ENCODE measurements at regions not wholly inside any gene's neighbourhood (a gene's known extent, or its start where the extent isn't known, plus 50 kb on each side); places are given as distances from the start of the nearest gene placed in this dataset.

DNA sequence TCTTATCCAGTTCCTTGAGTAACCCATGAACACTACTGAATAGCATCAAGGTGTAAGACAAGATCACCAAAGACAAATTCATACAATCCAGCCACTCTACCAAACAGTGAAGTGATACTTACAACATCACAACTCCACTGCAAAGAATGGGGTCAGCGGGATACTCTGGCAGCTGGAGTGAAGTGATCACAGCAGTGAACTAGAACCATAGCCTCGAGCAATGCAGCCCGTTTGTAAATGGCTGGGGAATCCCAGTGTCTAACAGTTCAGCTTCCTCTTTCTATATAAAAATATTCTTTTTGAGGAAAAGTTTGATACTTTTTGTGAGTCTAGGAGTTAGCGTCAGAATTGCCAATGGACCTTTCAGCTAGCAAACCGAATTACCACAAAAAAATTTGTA, 515.2 kb downstream of the ZNF608 start:
- Histone ChIP-seq H3K4me1 (no peaks in the 10 kb centered on the region), H3K9me3 (no peaks in the 10 kb centered on the region), H3K4me3 (no peak overlapping the region), H3K27me3 (no peaks in the 10 kb centered on the region), H3K36me3 (no peaks in the 10 kb centered on the region), H3K27ac (no peak overlapping the region)
- DNase-seq (ENCODE audit: low spot score in 2 of 2) = no peak
- WGBS = 80% methylated on average over 5 of the region's 5 CpGs
- TF ChIP-seq POLR2AphosphoS5 (IDR thresholded peaks at IDR 0.05) (no peak), CTCF (IDR thresholded peaks at IDR 0.05) (no peak), EP300 (IDR thresholded peaks at IDR 0.05) (no peak), POLR2A (IDR thresholded peaks at IDR 0.05) (no peak)

- WGBS = 85% methylated on average over 7 of the region's 7 CpGs
- no peaks in the 10 kb centered on the region for H3K36me3 ChIP-seq
- no peaks in the 10 kb centered on the region for H3K4me1 ChIP-seq
- H3K27me3 ChIP-seq = no peaks in the 10 kb centered on the region
- H3K9me3 ChIP-seq = no peaks in the 10 kb centered on the region
- no peak overlapping the region for H3K27ac ChIP-seq
- H3K4me3 ChIP-seq = no peak overlapping the region
- TF ChIP-seq POLR2A (IDR thresholded peaks at IDR 0.05) (no peak), CTCF (IDR thresholded peaks at IDR 0.05) (no peak), POLR2AphosphoS5 (IDR thresholded peaks at IDR 0.05) (no peak), EP300 (IDR thresholded peaks at IDR 0.05) (no peak)
- no peak for DNase-seq (ENCODE audit: low spot score in 2 of 2)
Observed at GRCh38 chr5:124230456-124230855, 516.0 kb downstream of the ZNF608 start.

DNA sequence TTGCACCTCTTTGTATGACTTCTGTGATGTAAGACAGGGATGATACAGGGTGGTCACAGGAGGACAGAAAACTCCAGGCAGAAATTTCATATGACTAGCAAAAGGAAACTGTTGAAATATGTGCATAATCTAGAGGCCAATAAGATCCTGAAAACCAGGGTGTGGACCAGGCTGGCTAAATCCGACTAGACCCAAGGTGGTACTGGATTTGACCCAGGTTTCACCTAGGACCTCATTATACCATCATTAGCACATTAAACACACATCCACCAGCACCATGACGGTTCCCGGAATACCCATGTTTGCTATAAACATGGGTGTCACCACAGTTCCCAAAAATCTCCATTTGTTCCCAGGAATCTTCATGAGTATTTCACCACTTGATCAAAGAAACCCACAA, 517.1 kb downstream of the ZNF608 start:
- Histone ChIP-seq H3K9me3 (no peaks in the 10 kb centered on the region), H3K36me3 (no peaks in the 10 kb centered on the region), H3K27ac (no peak overlapping the region), H3K4me3 (no peak overlapping the region), H3K27me3 (no peaks in the 10 kb centered on the region), H3K4me1 (no peaks in the 10 kb centered on the region)
- WGBS = 94% methylated on average over 3 of the region's 3 CpGs
- DNase-seq (ENCODE audit: low spot score in 2 of 2) = no peak
- TF ChIP-seq EP300 (IDR thresholded peaks at IDR 0.05) = no peak
- no peak for TF ChIP-seq CTCF (IDR thresholded peaks at IDR 0.05)
- no peak for TF ChIP-seq POLR2A (IDR thresholded peaks at IDR 0.05)
- TF ChIP-seq POLR2AphosphoS5 (IDR thresholded peaks at IDR 0.05) = no peak

- H3K4me1 ChIP-seq = no peaks in the 10 kb centered on the region
- H3K4me3 ChIP-seq = no peak overlapping the region
- H3K9me3 ChIP-seq = no peaks in the 10 kb centered on the region
- H3K36me3 ChIP-seq = no peaks in the 10 kb centered on the region
- TF ChIP-seq POLR2A (IDR thresholded peaks at IDR 0.05) = no peak
- TF ChIP-seq EP300 (IDR thresholded peaks at IDR 0.05) = no peak
- TF ChIP-seq CTCF (IDR thresholded peaks at IDR 0.05) = no peak
- TF ChIP-seq POLR2AphosphoS5 (IDR thresholded peaks at IDR 0.05) = no peak
- no peak overlapping the region for H3K27ac ChIP-seq
- no peaks in the 10 kb centered on the region for H3K27me3 ChIP-seq
- no peak for DNase-seq (ENCODE audit: low spot score in 2 of 2)
Observed at GRCh38 chr5:124227914-124228313, 518.5 kb downstream of the ZNF608 start.

DNA sequence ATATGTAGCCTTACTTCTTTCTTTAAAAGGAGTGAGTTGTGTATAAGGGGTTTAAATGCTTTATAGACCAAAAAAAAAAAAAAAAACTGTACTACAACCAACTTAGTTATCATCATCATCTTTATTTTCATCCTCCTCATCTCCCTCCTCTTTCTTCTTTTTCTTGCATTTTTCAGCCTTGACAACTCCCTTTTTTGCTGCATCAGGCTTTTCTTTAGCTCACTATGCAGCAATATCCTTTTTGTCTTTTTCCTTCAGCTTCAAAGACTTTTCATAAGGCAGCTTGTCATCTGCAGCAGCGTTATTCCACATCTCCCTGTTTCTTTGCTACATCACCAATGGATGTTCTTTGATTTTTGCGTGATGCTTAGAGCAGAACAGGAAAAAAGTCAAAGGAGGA, 526.0 kb downstream of the ZNF608 start:
- Histone ChIP-seq H3K4me3 (no peak overlapping the region), H3K27me3 (no peaks in the 10 kb centered on the region), H3K9me3 (no peaks in the 10 kb centered on the region), H3K36me3 (no peaks in the 10 kb centered on the region), H3K4me1 (no peaks in the 10 kb centered on the region), H3K27ac (no peak overlapping the region)
- WGBS = 65% methylated on average over 2 of the region's 2 CpGs
- TF ChIP-seq CTCF (IDR thresholded peaks at IDR 0.05) (no peak), POLR2A (IDR thresholded peaks at IDR 0.05) (no peak), POLR2AphosphoS5 (IDR thresholded peaks at IDR 0.05) (no peak), EP300 (IDR thresholded peaks at IDR 0.05) (no peak)
- no peak for DNase-seq (ENCODE audit: low spot score in 2 of 2)
